ENCODE measurements at regions not wholly inside any gene's neighbourhood (a gene's known extent, or its start where the extent isn't known, plus 50 kb on each side); places are given as distances from the start of the nearest gene placed in this dataset.

DNA sequence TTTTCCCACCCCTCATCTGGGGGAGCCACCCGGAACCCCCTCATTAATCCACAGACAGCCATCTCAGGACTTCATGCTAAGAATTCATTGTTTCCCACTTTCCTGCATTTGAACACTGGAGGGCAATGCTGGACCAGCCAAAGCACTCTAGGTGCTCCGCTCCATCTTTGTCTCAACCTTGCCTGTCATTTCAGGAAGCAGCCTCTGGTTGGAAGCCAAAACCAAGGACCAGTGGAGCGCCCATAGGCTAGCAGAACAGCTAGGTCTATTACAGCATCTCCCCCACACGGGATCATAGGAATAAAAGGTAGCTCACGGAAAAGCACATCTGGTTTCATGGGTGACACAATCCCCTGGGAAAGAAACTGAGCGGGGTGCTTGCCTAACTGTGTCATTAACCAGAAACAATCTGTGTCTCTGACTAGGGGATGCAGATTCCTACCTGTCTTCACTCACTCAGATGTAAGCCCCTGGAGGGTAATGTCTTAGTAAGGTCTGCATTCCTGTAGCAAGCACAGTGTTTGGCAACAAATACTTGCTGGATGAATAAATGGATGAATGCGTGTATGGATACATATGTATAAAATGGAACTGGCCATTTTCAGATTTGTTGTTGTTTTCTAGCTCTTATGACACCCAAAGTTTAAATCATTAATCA, 197.0 kb downstream of the DAD1 start:
- TF ChIP-seq POLR2AphosphoS5 (IDR thresholded peaks at IDR 0.05) (no peak), CTCF (IDR thresholded peaks at IDR 0.05) (peak; percentile 33 to 68 (median 41))
